Panc1 (cell line): ENCODE measurements at regions not wholly inside any gene's neighbourhood (a gene's known extent, or its start where the extent isn't known, plus 50 kb on each side); places are given as distances from the start of the nearest gene placed in this dataset.
"Not testable (repeated sequence)": the region's sequence is repeated elsewhere in the genome, so short reads cannot be mapped to it uniquely, and the experiment has no call there.

ENCODE experiments used
- ATAC-seq: fragments of 200-7000 bp; cut with Tn5 transposase; 2 replicates; pipeline ENCODE4 v1.9.1; 2020; ENCODE audit warnings: mild to moderate bottlenecking, moderate library complexity
- BruUV-seq: library from RNA; stranded (reverse); fragments of 400-500 nt; replicated peaks from 2 replicates; lab custom pipeline; 2021; lab: Mats Ljungman, UMichigan
- CTCF ChIA-PET: fragments of 300-600 bp; sonication (Branson Sonifier 250); formaldehyde crosslinking; loops from one replicate; lab custom pipeline; 2022; ENCODE audit warnings: antibody characterized with exemption; lab: Charles Lee
- POLR2A ChIA-PET: fragments of 300-600 bp; sonication (Branson Sonifier 250); formaldehyde crosslinking; loops from one replicate; lab custom pipeline; 2022; ENCODE audit warnings: antibody characterized with exemption; lab: Charles Lee
- DNase-seq: peaks from one replicate; pipeline ENCODE4 v3.0.0-alpha.2; 2010; ENCODE audit warnings: low read depth, low spot score
- H3K27ac ChIP-seq: 2 replicates; pipeline ENCODE4 v1.5.1; 2011; ENCODE audit warnings: mild to moderate bottlenecking, low read length, inconsistent platforms
- H3K27me3 ChIP-seq: fragments of 200-500 bp; sonication (Bioruptor generic); 2 replicates; pipeline ENCODE4 v1.6.0; 2014; ENCODE audit warnings: low read length, inconsistent platforms; ENCODE audit not compliant: control insufficient read depth, insufficient read depth
- H3K36me3 ChIP-seq: fragments of 200-500 bp; sonication (Bioruptor generic); 2 replicates; pipeline ENCODE4 v1.5.1; 2014; ENCODE audit warnings: inconsistent platforms, mild to moderate bottlenecking, low read length, moderate library complexity; ENCODE audit not compliant: control insufficient read depth, insufficient read depth
- H3K4me1 ChIP-seq: 2 replicates; pipeline ENCODE4 v1.5.1; 2011; ENCODE audit warnings: inconsistent platforms, mild to moderate bottlenecking, low read length, moderate library complexity; ENCODE audit not compliant: control insufficient read depth, insufficient read depth
- H3K4me3 ChIP-seq, 2 experiments: 2 replicates each; pipeline ENCODE4 v1.5.1; 2011 to 2012; ENCODE audit warnings: low read depth in 2 of 2, low read length in 2 of 2, mild to moderate bottlenecking in 2 of 2, inconsistent platforms in 1 of 2, moderate library complexity in 1 of 2
- H3K9me3 ChIP-seq: fragments of 200-500 bp; sonication (Bioruptor generic); 2 replicates; pipeline ENCODE4 v1.5.1; 2014; ENCODE audit warnings: low read depth, mild to moderate bottlenecking, inconsistent platforms, low read length, moderate library complexity; ENCODE audit not compliant: control insufficient read depth, insufficient read depth
- CTCF ChIP-seq: fragments of 450-650 bp; IDR thresholded peaks from 2 replicates; pipeline ENCODE4 v1.5.1; 2017; ENCODE audit warnings: mild to moderate bottlenecking
- POLR2AphosphoS5 ChIP-seq: IDR thresholded peaks from 2 replicates; pipeline ENCODE4 v1.6.1; 2012; ENCODE audit warnings: mild to moderate bottlenecking, low read depth, low read length, moderate library complexity
- REST ChIP-seq, 2 experiments: IDR thresholded peaks; 2 replicates each; pipeline ENCODE4 v1.6.1; 2011 to 2012; ENCODE audit warnings: low read depth in 2 of 2, control low read depth in 1 of 2, low read length in 1 of 2, mild to moderate bottlenecking in 1 of 2, moderate library complexity in 1 of 2; ENCODE audit not compliant: insufficient read depth in 1 of 2
- SIN3A ChIP-seq: IDR thresholded peaks from 2 replicates; pipeline ENCODE4 v1.6.1; 2012; ENCODE audit warnings: low read depth, mild to moderate bottlenecking, low read length, moderate library complexity, borderline replicate concordance; ENCODE audit not compliant: insufficient read depth
- TCF7L2 ChIP-seq: IDR thresholded peaks from 2 replicates; pipeline ENCODE4 v1.6.1; 2011; ENCODE audit warnings: mild to moderate bottlenecking, low read depth, low read length, inconsistent platforms
- in situ Hi-C: cut with HindIII; loops from 2 replicates; pipeline ENCODE4 v1.10.0; 2016; ENCODE audit warnings: low sequenced_read_pairs, low pct_unique_long_range_greater_than_20kb
- intact Hi-C: fragments of 100-400 bp; cut with micrococcal nuclease; formaldehyde crosslinking; loops from one replicate; pipeline ENCODE4 v1.10.0; 2022; ENCODE audit not compliant: unreplicated experiment

GRCh38 chr7:13802651-13803050, 186.8 kb downstream of the ETV1 start:
- Histone ChIP-seq H3K4me3 (no peak overlapping the region), H3K36me3 (no peaks in the 10 kb centered on the region), H3K27me3 (no peaks in the 10 kb centered on the region), H3K4me1 (no peaks in the 10 kb centered on the region), H3K27ac (no peak overlapping the region), H3K9me3 (no peaks in the 10 kb centered on the region; the same call in 1 of the 2 replicates)
- ATAC-seq (no peak), DNase-seq (no peak)
- intact Hi-C loops (no loop called here), in situ Hi-C loops (no loop called here)
- ChIA-PET CTCF (no interaction called here), POLR2A (no interaction called here)
- BruUV-seq: no TSS peak
- TF ChIP-seq POLR2AphosphoS5 (no peak), SIN3A (no peak), TCF7L2 (no peak), REST (IDR thresholded peaks at IDR 0.05; ENCODE audit: insufficient read depth in 1 of 2, low read depth in 2 of 2, low read length in 1 of 2) (no peak), CTCF (no peak)

GRCh38 chr7:13803134-13803533, 186.3 kb downstream of the ETV1 start:
- intact Hi-C loops: no loop called here
- POLR2A ChIA-PET: no interaction called here
- H3K9me3 ChIP-seq: no peaks in the 10 kb centered on the region
- no peak for TF ChIP-seq REST (IDR thresholded peaks at IDR 0.05; ENCODE audit: insufficient read depth in 1 of 2, low read depth in 2 of 2, low read length in 1 of 2)
- TF ChIP-seq CTCF: no peak
- no peak for TF ChIP-seq TCF7L2
- TF ChIP-seq SIN3A: no peak
- TF ChIP-seq POLR2AphosphoS5: no peak
- no peak overlapping the region for H3K4me3 ChIP-seq
- ATAC-seq (no peak), DNase-seq (no peak)
- no peaks in the 10 kb centered on the region for H3K4me1 ChIP-seq
- in situ Hi-C loops: no loop called here
- no peak overlapping the region for H3K27ac ChIP-seq
- H3K36me3 ChIP-seq: no peaks in the 10 kb centered on the region
- BruUV-seq: no TSS peak
- CTCF ChIA-PET: no interaction called here
- no peaks in the 10 kb centered on the region for H3K27me3 ChIP-seq

GRCh38 chr7:13806089-13806867, 183.2 kb downstream of the ETV1 start:
- H3K4me1 ChIP-seq, CTCF ChIA-PET, H3K4me3 ChIP-seq, H3K9me3 ChIP-seq, H3K27me3 ChIP-seq, DNase-seq, POLR2A ChIA-PET, intact Hi-C loops, H3K36me3 ChIP-seq, ATAC-seq, BruUV-seq, H3K27ac ChIP-seq, in situ Hi-C loops: not testable (repeated sequence)
